ENCODE measurements at regions not wholly inside any gene's neighbourhood (a gene's known extent, or its start where the extent isn't known, plus 50 kb on each side); places are given as distances from the start of the nearest gene placed in this dataset.
"Not testable (repeated sequence)": the region's sequence is repeated elsewhere in the genome, so short reads cannot be mapped to it uniquely, and the experiment has no call there.

DNA sequence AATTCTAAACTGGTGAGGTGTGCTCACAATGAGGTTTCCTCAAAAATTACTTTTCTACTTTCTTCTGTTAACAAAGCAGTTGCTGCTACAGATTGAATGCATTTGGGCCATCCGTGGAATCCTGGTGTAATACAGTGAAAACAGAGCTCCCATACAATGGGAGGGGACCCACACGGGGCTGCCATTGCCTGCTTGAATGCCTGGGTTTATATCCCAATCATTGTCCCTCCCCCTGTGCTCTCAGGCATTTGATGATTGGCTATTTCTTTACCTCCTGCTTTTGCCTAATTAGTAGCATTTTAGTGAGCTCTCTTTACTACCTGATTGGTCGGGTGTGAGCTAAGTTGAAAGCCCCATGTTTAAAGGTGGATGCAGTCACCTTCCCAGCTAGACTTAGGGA, 52.9 kb upstream of the CSF1 start:
- not testable (repeated sequence) for ATAC-seq, DNase-seq

- ATAC-seq, DNase-seq: not testable (repeated sequence)
Measured at GRCh38 chr1:109855986-109856385, 54.7 kb upstream of the CSF1 start.

GRCh38 chr1:109853972-109854371, 56.7 kb upstream of the CSF1 start:
- DNase-seq, ATAC-seq: not testable (repeated sequence)

DNA sequence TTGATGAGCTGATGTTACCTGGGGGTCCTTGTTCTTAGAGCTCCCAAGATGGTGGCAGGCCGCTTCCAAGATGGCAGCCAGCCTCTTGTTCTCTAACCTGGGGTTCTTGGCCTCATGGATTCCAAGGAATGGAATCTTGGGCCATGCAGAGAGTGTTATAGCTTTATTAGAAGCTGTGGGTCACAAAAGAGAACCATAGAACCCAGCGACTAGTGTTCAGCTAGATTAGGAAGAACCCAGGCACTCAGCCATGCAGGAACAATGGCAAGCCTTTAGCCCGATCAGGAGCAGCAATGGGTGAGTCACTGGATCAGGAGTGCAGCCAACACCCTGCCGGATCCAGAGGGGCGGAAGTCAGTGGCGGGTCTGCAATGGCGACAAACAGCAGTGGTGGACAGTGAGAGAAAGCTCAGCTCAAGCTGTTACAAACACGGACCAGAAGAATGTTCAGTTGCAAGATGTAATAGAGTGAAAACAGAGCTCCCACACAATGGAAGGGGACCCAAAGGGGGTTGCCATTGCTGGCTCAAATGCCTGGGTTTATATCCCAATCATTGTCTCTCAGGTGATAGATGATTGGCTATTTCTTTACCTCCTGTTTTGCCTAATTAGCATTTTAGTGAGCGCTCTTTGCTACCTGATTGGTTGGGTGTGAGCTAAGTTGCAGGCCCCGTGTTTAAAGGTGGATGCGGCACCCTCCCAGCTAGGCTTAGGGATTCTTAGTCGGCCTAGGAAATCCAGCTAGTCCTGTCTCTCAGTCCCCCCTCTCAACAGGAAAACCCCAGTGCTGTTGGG, 58.2 kb upstream of the CSF1 start:
- DNase-seq, ATAC-seq: not testable (repeated sequence)

- ATAC-seq (peak; percentile 77), DNase-seq (no peak)
Measured at GRCh38 chr1:109850827-109851226, 59.8 kb upstream of the CSF1 start.

DNA sequence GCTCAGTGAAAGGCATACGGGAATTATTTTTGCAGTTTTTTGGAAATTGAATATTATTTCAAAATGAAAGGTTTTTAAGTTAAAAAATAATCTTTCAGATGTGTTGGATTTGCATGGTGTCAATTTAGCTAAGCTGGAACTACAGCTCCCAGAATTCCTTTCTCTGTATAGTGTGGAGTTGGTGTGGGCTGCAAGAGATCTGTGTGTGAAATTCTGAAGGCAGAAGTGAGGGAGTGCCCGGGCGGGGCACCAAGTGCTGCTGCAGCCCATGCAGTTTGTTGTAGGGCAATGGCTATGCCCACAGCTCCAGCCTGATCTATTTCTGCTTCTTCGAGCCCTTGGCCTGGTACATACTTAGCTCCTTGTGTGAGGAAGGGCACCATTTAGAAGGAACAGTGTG, 60.5 kb upstream of the CSF1 start:
- ATAC-seq (no peak), DNase-seq (no peak)

DNA sequence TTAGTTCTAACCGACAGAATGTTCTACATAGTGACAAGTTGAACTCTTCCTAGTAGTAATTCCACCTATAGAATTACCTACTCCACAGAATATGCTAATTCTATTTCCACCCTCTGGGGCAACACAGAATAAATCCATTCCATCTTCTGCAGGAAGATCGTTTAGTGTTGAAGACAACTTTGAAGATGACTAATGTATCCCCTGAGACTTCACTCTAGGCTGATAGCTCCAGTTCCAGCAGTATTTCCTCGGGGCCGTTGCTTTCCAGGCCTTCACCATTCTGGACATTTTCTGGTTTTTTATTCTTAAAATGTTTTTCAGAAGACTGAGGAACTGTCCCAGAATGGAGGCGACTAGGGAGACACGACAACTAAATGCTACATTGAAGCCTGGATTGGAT, 61.0 kb upstream of the CSF1 start:
- ATAC-seq (no peak), DNase-seq (no peak)

- DNase-seq, result no peak
- ATAC-seq, result no peak
Measured at GRCh38 chr1:109847251-109847650, 63.4 kb upstream of the CSF1 start.

- no peak for DNase-seq
- ATAC-seq, result no peak
Measured at GRCh38 chr1:109846846-109847245, 63.8 kb upstream of the CSF1 start.

- DNase-seq (no peak), ATAC-seq (no peak)
Measured at GRCh38 chr1:109846162-109846561, 64.5 kb upstream of the CSF1 start.

DNA sequence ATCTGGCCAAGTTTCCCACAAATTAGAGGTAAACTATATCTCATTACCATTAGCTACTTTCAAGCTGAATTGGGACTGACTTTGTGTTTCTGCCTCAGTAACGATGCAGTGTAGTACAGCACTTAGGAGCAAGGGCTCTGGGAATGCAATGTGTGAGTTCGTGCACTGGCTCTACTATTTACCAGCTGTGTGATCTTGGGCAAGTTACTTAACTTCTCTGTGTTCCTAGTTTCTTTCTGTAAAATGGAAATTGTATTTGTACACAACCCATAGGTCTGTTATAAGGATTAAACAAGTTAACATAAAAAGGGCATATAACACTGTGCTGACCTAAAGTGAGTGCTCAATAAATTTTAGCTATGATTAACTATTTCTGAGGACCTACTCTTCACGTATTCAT, 65.0 kb upstream of the CSF1 start:
- ATAC-seq, result no peak
- DNase-seq, result no peak

- ATAC-seq, result no peak
- no peak for DNase-seq
Measured at GRCh38 chr1:109844609-109845008, 66.0 kb upstream of the CSF1 start.

GRCh38 chr1:109840011-109840629, 70.5 kb upstream of the CSF1 start:
- ATAC-seq, result no peak
- DNase-seq, result no peak

DNA sequence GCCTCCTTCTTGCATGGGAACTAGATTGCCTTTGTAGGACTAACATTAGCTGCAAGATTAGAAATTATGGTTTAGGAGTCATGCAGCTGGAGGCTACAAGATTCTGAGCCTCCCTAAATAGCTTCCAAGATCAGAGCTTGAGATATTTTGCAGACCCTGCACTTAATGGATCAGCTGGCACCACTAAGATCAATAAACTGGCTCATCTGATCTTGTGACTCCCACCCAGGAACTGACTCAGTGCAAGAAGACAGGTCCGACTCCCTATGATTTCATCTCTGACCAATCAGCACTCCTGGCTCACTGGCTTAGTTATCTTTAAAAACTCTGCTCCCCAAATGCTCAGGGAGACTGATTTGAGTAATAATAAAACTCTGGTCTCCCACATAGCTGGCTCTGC, 71.4 kb upstream of the CSF1 start:
- not testable (repeated sequence) for DNase-seq, ATAC-seq

- DNase-seq (no peak), ATAC-seq (no peak)
Measured at GRCh38 chr1:109838838-109839240, 71.8 kb upstream of the CSF1 start.

GRCh38 chr1:109837852-109838570, 72.6 kb upstream of the CSF1 start:
- ATAC-seq, result no peak
- DNase-seq, result no peak

DNA sequence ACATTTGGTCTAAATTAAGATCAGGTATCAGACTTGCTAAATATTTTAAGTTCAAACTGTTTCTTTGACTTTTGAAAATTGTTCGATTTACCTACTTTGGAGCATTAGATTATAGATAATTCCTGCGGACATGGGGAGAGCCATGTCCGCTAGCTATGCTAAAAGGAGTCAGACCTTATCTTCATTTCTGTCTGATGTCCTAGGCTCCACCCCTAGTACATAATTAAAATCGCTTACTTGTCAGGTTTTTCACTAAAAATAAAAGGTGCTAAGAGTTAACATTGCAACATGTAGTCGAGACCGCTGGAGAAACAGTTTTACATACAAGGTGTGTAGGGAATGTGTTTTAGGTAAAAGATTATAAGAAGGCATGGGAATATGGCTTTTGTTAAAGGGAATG, 71.9 kb upstream of the EPS8L3 start:
- ATAC-seq, DNase-seq: not testable (repeated sequence)

GRCh38 chr1:109834951-109835350, 71.2 kb upstream of the EPS8L3 start:
- no peak for DNase-seq
- ATAC-seq, result no peak

- ATAC-seq (no peak), DNase-seq (no peak)
Measured at GRCh38 chr1:109832945-109833344, 69.2 kb upstream of the EPS8L3 start.

DNA sequence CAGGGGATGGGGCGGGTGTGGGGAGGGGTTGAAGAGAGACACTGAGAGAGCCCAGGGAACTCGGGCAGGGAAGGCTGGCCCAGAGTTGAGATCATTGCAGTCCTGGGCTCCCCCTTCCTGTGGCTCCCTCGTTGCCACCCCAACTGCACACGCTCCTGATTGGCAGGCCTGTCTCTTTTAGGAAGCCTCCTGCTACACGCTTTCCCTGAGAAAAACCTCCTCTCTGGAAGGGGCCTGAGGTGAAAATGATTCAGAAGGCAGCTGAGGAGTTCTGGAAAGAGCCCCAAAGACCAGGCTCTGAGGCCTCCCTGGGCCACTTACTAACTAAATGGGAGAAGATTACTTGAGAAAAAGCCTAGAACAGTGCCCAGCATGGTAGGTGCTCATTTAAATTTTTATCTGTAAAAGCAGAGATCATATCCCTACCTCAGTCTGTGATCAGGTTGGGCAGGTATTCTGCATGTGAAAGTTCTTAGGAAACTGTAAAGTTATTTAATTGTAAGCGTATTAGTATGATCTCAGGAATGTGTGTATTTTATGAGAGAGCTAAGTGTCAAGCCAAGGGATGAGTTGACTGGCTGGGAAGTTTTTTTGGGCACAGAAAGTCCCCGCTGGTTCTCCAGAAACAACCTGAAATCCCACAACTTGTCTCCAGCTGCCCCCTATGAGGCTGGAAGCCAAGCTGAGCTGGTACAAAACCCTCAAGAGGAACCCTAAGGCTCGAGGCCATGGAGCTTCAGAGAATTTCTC, 65.2 kb upstream of the EPS8L3 start:
- DNase-seq (no peak), ATAC-seq (no peak)

- ATAC-seq (no peak), DNase-seq (no peak)
Measured at GRCh38 chr1:109827986-109828385, 64.3 kb upstream of the EPS8L3 start.

DNA sequence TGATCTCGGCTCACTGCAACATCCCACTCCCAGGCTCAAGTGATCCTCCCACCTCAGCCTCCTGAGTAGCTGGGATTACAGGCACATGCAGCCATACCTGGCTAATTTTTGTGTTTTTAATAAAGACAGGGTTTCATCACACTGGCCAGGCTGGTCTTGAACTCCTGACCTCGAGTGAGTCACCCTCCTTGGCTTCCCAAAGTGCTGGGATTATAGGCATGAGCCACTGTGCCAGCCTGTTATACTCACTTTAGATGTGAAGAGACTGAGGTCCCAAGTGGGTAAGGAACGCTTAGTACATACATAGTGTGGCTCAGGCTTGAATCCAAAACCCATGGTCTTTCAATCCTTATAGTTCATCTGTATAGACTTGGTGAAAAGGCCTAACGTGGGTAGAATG, 63.7 kb upstream of the EPS8L3 start:
- ATAC-seq (no peak), DNase-seq (no peak)

Data from stimulated activated naive CD8-positive, alpha-beta T cell treated with anti-CD3 and anti-CD28 coated beads, Interleukin-15, Interleukin-2, amounts not matched to agents 100 U/mL and 50 U/mL, for 24 hours (primary cell).